OCI-LY1 (cell line): ENCODE measurements at regions not wholly inside any gene's neighbourhood (a gene's known extent, or its start where the extent isn't known, plus 50 kb on each side); places are given as distances from the start of the nearest gene placed in this dataset.

ENCODE experiments used
- H2AFZ ChIP-seq: fragments of 200-600 bp; sonication (generic), shearing (Covaris generic); 2 replicates; pipeline ENCODE4 v1.6.0; 2014; ENCODE audit warnings: antibody characterized with exemption, mild to moderate bottlenecking, low read length
- H3F3A ChIP-seq: fragments of 200-600 bp; sonication (generic), shearing (Covaris generic); 2 replicates; pipeline ENCODE4 v1.6.0; 2014; ENCODE audit warnings: mild to moderate bottlenecking, antibody characterized with exemption, low read length, moderate library complexity; ENCODE audit not compliant: insufficient read depth
- H3K27ac ChIP-seq: fragments of 200-600 bp; sonication (generic); 2 replicates; pipeline ENCODE4 v1.5.1; 2014; ENCODE audit warnings: low read length, mixed run types, mild to moderate bottlenecking, low read depth; ENCODE audit not compliant: poor library complexity, severe bottlenecking
- H3K27me3 ChIP-seq: fragments of 200-600 bp; sonication (generic); 2 replicates; pipeline ENCODE4 v1.6.0; 2014; ENCODE audit warnings: antibody characterized with exemption, mild to moderate bottlenecking, low read length, moderate library complexity; ENCODE audit not compliant: insufficient read depth
- H3K36me3 ChIP-seq: fragments of 200-600 bp; sonication (generic); 2 replicates; pipeline ENCODE4 v1.6.1; 2014; ENCODE audit warnings: mild to moderate bottlenecking, antibody characterized with exemption, low read length, moderate library complexity, mixed read lengths; ENCODE audit not compliant: insufficient read depth
- H3K4me1 ChIP-seq: fragments of 200-600 bp; sonication (generic); 2 replicates; pipeline ENCODE4 v1.5.1; 2014; ENCODE audit warnings: mild to moderate bottlenecking, low read length, moderate library complexity; ENCODE audit not compliant: insufficient read depth, severe bottlenecking
- H3K4me2 ChIP-seq: fragments of 200-600 bp; sonication (generic), shearing (Covaris generic); 2 replicates; pipeline ENCODE4 v1.6.1; 2014; ENCODE audit warnings: low read length
- H3K4me3 ChIP-seq: fragments of 200-600 bp; sonication (generic); 2 replicates; pipeline ENCODE4 v1.5.1; 2014; ENCODE audit warnings: low read length, low read depth, mild to moderate bottlenecking, mixed read lengths; ENCODE audit not compliant: poor library complexity, severe bottlenecking
- H3K79me2 ChIP-seq: fragments of 200-600 bp; shearing (Covaris generic); 2 replicates; pipeline ENCODE4 v1.6.1; 2016; ENCODE audit warnings: mixed run types, low read length, mixed read lengths; ENCODE audit not compliant: insufficient read depth
- H3K9ac ChIP-seq: fragments of 200-600 bp; sonication (generic), shearing (Covaris generic); 2 replicates; pipeline ENCODE4 v1.6.1; 2014; ENCODE audit warnings: mild to moderate bottlenecking, low read length, mixed read lengths
- H3K9me2 ChIP-seq: fragments of 200-600 bp; sonication (generic), shearing (Covaris generic); 2 replicates; pipeline ENCODE4 v1.6.1; 2014; ENCODE audit warnings: low read depth, mild to moderate bottlenecking, low read length, mixed read lengths
- H3K9me3 ChIP-seq: fragments of 200-600 bp; shearing (Covaris generic); 2 replicates; pipeline ENCODE4 v1.6.1; 2014; ENCODE audit warnings: low read length, mixed read lengths
- H4K20me1 ChIP-seq: fragments of 200-600 bp; sonication (generic), shearing (Covaris generic); 2 replicates; pipeline ENCODE4 v1.6.0; 2016; ENCODE audit warnings: mild to moderate bottlenecking, low read length; ENCODE audit not compliant: insufficient read depth
- CTCF ChIP-seq: fragments of 200-600 bp; sonication (generic), shearing (Covaris generic); IDR thresholded peaks from 2 replicates; pipeline ENCODE4 v1.5.1; 2017; ENCODE audit warnings: mild to moderate bottlenecking, antibody characterized with exemption, low read length, moderate library complexity, mixed read lengths
- EZH2 ChIP-seq: fragments of 200-600 bp; sonication (generic), shearing (Covaris generic); IDR thresholded peaks from 2 replicates; pipeline ENCODE4 v1.8.0; 2017; ENCODE audit warnings: borderline replicate concordance, mixed run types, mild to moderate bottlenecking, antibody characterized with exemption, low read length, moderate library complexity, mixed read lengths

GRCh38 chr13:44110091-44110621 is 230.5 kb downstream of the LACC1 start:
- Histone ChIP-seq H2AFZ (no peak overlapping the region), H3K4me3 (no peak overlapping the region), H3K9me2 (no peaks in the 10 kb centered on the region), H3F3A (no peaks in the 10 kb centered on the region), H3K9ac (no peak overlapping the region), H3K4me1 (no peaks in the 10 kb centered on the region), H3K79me2 (no peaks in the 10 kb centered on the region), H4K20me1 (no peaks in the 10 kb centered on the region), H3K36me3 (no peaks in the 10 kb centered on the region), H3K27ac (no peak overlapping the region), H3K4me2 (no peak overlapping the region), H3K9me3 (no peaks in the 10 kb centered on the region), H3K27me3 (no peaks in the 10 kb centered on the region)
- TF ChIP-seq EZH2 (no peak), CTCF (no peak)

- Histone ChIP-seq H3K4me1 (no peaks in the 10 kb centered on the region), H3K36me3 (no peaks in the 10 kb centered on the region), H2AFZ (no peak overlapping the region), H3K27ac (no peak overlapping the region), H3K4me3 (no peak overlapping the region), H4K20me1 (no peaks in the 10 kb centered on the region), H3K79me2 (no peaks in the 10 kb centered on the region), H3F3A (no peaks in the 10 kb centered on the region), H3K9me2 (no peaks in the 10 kb centered on the region), H3K27me3 (no peaks in the 10 kb centered on the region), H3K9me3 (no peaks in the 10 kb centered on the region), H3K9ac (no peak overlapping the region), H3K4me2 (no peak overlapping the region)
- no peak for TF ChIP-seq EZH2
- no peak for TF ChIP-seq CTCF
Observed at GRCh38 chr13:44111701-44112100, 232.0 kb downstream of the LACC1 start.

- Histone ChIP-seq H3K4me2 (no peak overlapping the region), H2AFZ (no peak overlapping the region), H3K4me3 (no peak overlapping the region)
Observed at GRCh38 chr13:44112700-44113329, 233.1 kb downstream of the LACC1 start.

More at GRCh38 chr13:44112700-44113329, 233.1 kb downstream of the LACC1 start:
- no peak overlapping the region for H3K9ac ChIP-seq
- no peaks in the 10 kb centered on the region for H3F3A ChIP-seq
- no peaks in the 10 kb centered on the region for H4K20me1 ChIP-seq
- H3K36me3 ChIP-seq: no peaks in the 10 kb centered on the region
- no peaks in the 10 kb centered on the region for H3K9me2 ChIP-seq
- no peaks in the 10 kb centered on the region for H3K27me3 ChIP-seq
- H3K79me2 ChIP-seq: no peaks in the 10 kb centered on the region
- H3K27ac ChIP-seq: no peak overlapping the region
- H3K9me3 ChIP-seq: no peaks in the 10 kb centered on the region
- no peak for TF ChIP-seq CTCF
- TF ChIP-seq EZH2: no peak
- H3K4me1 ChIP-seq: no peaks in the 10 kb centered on the region
